ENCODE measurements at regions not wholly inside any gene's neighbourhood (a gene's known extent, or its start where the extent isn't known, plus 50 kb on each side); places are given as distances from the start of the nearest gene placed in this dataset.

- TF ChIP-seq RAD21 (IDR thresholded peaks at IDR 0.05) (peak; percentile 10 to 28), CTCF (IDR thresholded peaks at IDR 0.05; ENCODE audit: low read depth, low read length, missing input control) (no peak), JUND (IDR thresholded peaks at IDR 0.05) (no peak), EGR1 (IDR thresholded peaks at IDR 0.05; ENCODE audit: low read depth in 2 of 2) (no peak), GABPA (IDR thresholded peaks at IDR 0.05 in 1 of 2, conservative IDR thresholded peaks at IDR 0.05 in 1 of 2) (no peak), RXRA (IDR thresholded peaks at IDR 0.05) (no peak), ATF3 (IDR thresholded peaks at IDR 0.05) (no peak), FOXA2 (IDR thresholded peaks at IDR 0.05) (no peak)
- TF ChIP-seq, protein P1, sequence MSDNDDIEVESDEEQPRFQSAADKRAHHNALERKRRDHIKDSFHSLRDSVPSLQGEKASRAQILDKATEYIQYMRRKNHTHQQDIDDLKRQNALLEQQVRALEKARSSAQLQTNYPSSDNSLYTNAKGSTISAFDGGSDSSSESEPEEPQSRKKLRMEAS (IDR thresholded peaks at IDR 0.05) = no peak
Observed at GRCh38 chr13:82739881-82740280, 1142.4 kb downstream of the SLITRK1 start.
